Hematopoietic multipotent progenitor cell treated with erythropoietin and hydrocortisone succinate and interleukin-3 and kit ligand, for 6 days (in vitro differentiated cells): ENCODE measurements at regions not wholly inside any gene's neighbourhood (a gene's known extent, or its start where the extent isn't known, plus 50 kb on each side); places are given as distances from the start of the nearest gene placed in this dataset.

Source experiments
- DNase-seq: peaks from one replicate; pipeline ENCODE4 v3.0.0-alpha.2; 2015

- no peak for DNase-seq
These were observed 923.8 kb upstream of the EEF2KMT start for GRCh38 chr16:6021276-6021943.

DNA sequence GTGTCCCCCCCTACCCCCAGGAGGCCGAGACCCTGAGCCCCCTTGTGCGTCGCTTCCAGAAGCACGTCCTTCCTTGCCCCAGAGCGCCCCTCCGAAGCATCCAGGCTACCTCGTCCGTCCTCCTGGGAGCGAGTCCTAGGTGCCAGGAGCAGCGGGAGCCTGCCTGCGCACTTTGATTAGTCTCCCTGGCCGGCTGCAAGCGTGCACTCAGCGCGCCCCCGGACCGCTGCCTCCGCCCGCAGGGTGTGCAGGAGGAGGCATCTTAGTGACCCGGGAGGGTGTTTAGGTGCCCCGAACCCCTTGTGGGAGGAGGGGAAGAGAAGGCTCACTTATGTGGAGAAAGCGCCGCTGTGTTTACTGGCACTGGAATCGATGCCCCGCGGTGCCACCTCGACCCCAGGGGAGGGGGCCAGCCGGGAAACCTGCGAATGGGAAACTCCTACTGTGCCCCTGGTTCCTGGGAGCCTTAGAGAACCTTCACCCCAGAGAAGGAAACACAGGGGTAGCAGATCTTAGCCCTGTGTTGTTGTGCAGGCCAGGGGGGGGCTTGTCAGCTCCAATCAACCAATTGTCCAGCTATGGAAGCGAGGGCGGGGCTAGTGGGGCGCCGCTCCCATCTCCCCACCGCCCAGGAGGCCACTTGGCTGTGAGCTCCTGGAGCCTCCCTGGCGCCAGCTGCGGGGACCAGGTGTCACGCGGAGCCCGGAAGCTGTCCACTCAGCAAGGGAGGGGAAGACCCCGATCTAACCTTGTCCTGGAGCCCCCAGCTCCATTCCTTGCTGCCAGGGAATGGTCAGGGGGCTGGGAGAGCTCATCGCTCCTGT lies 922.8 kb upstream of the EEF2KMT start:
- no peak for DNase-seq

- DNase-seq: no peak
These were observed 921.9 kb upstream of the EEF2KMT start for GRCh38 chr16:6019490-6019991.

DNA sequence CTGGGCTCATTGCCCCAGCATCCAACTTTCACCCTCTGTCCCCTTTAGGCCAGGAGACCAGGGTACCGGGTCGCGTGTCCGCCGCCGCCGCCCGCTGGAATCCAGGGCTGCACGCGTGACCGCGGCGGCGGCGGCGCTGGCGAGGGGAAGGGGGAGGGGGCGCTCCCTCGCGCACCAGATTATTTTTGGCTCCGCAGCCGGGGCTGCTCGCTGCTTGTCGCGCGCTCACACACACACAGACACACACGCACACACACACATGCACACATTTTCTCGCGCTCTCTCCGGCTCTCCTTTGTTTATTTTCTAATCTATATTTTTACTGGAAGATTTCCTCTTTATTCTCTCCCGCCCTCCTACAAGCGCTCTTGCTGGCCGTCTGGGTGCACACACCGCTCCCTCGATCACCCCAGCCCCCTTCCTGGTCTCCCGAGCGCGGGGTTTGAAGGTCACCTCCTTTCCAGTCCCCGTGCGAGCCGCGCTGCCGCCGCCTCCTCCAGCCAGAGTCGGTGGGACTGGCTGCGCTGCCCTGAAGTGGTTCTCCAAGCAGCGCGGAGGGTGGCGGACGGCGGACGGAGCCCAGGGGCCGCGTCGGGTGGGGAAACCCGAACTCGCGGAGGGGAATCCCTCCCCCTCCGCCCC lies 921.4 kb upstream of the EEF2KMT start:
- no peak for DNase-seq

GRCh38 chr16:6016530-6017184 lies 919.1 kb upstream of the EEF2KMT start:
- DNase-seq: peak; percentile 68

DNA sequence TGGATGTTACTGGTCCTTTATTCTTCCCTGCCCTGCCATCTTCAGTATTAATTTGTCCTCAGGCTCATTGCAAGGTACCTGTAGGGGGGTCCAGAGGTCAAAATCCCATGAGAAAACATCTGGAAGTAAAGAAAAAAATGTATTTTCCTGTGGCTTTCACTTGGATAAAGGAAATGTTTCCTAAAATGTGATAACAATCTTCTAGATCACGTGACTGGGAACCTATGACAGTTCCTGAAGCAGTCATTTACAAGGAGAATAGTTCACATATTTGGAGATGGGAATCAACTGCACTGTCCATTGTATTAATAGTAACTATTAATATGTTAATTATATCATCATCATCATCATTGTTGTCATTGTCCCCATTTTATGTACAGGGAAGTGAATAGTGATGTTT lies 915.1 kb upstream of the EEF2KMT start:
- DNase-seq: no peak

DNA sequence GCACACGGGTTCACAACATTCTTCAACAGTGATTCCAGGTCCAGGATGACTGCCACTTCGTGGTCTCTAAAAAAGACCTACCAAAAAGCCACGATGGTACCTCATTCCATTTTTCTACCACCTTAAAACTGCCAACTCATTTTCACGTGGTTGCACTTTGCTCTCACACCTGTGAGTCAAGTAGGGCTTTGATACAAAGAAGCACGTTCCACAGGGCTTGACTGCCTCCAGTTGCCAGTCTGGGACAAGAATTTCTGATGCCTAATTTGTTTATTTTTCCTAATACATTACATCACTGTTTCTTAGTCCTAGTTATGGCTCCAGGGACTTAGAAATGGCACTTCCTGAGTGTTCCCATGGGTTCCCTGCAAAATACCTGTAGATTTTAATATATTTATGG lies 911.6 kb upstream of the EEF2KMT start:
- no peak for DNase-seq

DNA sequence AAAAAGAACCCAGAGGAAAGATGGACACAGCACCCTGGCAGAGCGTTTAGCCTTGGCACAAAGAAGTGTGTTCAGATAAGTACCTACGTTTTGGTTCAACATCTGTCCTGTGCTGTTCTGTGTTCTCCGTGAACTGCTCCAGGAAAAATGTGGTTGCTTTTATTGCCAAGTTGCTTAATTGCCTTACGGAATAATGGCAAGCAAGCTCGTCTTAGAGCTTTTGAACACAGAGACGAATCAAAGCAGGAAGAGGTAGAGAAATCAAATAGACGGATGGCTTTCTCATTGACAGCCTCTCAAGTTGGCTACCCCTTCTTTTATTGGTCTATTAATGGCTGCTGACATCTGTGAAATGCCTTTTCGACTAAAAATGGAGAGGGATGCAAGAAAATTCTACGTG lies 911.1 kb upstream of the EEF2KMT start:
- no peak for DNase-seq

DNA sequence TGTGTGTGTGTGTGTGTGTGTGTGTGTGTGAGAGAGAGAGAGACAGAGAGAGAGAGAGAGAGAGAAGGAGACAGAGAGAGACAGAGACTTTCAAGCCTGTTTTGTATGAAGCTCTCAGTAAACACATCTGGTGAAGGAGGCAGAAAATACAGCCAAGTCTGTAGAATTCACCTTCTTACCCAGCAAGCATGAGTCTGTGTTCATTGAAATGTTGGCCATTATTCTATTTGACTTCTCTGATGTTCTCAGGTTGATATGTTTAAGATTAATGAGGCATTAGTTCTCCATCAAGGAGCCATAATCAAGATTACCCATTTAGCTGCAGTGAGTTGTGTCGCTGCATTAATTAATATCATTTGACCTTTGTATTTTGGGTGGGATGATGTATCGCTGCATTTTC lies 895.8 kb upstream of the EEF2KMT start:
- DNase-seq: no peak

DNA sequence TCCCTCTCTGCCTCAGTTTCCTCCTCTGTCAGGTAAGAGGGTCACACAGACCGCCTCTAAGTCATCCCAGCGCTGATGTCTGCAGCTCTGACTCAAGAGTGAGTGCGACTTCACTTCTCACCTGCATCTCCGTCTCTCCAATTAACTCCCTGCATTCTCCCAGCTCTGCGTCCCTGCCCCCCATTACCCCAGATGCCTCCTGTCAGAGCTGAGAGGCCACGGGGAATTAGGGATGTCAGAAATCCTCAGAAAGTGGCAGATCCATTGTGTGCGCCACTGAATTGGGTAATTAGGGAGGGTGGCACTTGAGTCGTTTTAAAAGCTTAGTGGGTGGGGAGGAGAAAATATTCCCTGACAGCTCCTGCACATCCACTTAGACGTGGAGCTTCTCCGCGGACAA lies 885.4 kb upstream of the EEF2KMT start:
- no peak for DNase-seq

DNA sequence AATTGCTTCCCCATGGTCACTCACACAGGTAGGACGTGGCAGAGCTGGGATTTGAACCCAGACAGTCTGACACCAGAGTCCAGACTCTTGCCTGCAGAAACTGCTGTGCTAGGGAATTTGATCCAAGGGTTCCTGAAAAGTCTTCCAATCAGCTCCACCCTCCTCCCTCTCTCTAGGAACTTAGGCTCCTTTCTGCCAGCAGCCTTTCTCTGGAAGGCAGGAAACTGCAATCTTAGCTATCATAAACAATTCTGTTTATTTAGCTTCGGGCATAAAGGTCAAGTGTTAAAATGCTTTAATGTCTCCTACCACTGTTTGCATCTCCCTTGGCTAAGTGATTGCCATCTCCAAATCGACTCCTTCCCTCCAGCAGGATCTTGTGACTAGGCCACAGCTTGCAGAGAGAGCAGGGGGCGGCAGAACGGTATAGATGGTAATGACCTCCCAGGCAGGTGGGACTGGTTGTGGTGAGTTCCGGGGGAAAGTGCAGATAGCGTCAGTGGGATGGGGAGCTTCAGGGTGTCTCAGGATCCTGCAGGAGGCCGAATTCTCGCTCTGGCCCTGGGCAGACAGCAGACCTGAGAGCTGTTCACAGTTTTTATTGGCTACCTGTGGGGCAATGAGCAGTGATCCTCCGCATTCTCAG lies 882.4 kb upstream of the EEF2KMT start:
- no peak for DNase-seq

GRCh38 chr16:5977329-5977728 lies 879.7 kb upstream of the EEF2KMT start:
- no peak for DNase-seq

GRCh38 chr16:5972747-5973146 lies 875.2 kb upstream of the EEF2KMT start:
- DNase-seq: no peak

GRCh38 chr16:5971924-5972323 lies 874.3 kb upstream of the EEF2KMT start:
- no peak for DNase-seq

DNA sequence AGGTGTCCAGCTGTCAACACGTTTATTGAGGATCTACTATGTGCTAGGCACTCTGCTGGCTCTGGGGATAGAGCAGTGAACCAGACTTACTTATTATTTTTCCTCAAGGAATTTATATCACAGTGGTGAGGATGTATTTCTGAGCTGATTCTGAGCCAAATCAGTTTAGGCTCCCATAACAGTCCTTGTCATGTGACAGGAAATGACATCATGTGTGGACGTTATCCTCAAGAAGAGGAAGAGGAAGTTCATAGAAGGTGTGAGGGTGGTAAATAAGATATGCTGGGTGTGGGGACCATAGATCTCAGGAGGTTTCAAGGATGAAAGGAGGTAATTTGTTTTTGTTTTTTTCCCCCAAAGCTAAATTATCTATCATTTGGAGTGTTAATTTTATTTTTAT lies 873.5 kb upstream of the EEF2KMT start:
- no peak for DNase-seq

DNA sequence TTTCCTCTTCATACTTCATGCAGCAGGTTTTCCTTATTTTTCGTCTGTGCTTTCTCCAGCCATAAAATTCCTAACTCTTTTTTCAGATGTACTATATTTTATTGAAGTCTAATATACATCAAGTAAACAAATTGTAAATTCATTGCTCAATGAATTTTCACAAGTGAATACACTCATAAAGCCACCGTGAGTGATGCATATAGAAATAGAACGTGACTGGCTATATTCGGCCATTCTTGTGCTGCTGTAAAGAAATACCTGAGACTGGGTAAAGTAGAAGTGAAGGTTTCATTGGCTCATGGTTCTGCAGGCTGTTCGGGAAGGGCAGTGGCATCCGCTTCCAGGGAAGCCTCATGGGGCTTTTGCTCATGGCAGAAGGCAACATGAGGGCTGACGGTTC lies 868.4 kb upstream of the EEF2KMT start:
- no peak for DNase-seq

DNA sequence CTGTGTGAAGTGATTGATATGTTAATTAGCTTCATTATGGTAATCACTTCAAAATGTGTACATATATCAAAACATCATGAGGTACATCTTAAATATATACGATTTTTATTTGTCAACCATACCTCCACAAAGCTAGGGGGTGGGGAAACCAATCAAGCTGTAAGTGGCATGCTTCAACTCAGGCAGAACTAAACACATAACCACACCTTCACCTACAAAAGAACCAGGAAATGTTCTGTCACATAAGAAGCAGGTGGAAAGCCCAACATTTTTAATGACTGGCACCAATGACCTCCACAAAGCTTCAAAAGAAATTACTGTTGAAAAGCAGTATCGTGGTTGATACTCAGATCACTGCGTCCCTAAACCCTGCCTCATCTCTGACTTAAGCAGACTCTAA lies 867.7 kb upstream of the EEF2KMT start:
- no peak for DNase-seq

DNA sequence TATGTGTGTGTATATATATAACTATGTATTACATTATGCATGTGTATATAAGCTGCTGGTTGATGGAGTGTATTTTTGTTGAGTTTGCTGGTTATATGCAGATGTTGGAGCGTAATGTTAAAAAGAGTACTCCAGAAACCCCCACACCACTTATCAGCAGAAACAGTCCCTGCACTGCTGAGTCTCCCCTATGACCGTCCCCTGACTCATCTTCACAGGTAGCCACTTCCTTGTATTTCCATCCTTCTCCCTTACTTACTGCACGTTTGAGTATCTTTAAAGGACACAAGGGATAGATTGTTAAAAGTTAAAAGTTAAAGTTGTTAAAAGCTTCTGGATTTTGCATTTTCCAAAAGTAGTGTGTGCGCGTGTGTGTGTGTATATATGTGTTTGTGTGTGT lies 853.9 kb upstream of the EEF2KMT start:
- DNase-seq: no peak

GRCh38 chr16:5944971-5945370 lies 847.4 kb upstream of the EEF2KMT start:
- DNase-seq: no peak

GRCh38 chr16:5938607-5939006 lies 841.0 kb upstream of the EEF2KMT start:
- no peak for DNase-seq

DNA sequence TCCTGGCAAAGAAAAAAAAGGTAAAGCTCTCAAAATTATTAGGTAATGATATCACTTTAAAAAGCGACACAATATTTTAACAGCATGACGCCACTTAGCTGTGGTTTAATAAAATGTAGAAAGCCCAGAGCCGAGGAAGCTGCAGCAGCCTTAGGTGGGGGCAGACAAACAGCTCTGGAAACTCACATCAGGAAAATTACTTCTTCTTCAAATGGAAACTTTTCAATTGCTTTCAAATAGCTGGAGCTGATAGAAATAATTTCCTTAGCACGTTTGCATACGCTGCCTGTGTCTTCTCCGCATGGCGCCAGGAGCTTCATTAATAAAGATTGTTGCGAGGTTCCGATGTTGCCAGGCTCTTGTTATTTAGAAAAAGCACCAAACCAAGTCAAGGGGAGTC lies 835.3 kb upstream of the EEF2KMT start:
- DNase-seq: no peak

DNA sequence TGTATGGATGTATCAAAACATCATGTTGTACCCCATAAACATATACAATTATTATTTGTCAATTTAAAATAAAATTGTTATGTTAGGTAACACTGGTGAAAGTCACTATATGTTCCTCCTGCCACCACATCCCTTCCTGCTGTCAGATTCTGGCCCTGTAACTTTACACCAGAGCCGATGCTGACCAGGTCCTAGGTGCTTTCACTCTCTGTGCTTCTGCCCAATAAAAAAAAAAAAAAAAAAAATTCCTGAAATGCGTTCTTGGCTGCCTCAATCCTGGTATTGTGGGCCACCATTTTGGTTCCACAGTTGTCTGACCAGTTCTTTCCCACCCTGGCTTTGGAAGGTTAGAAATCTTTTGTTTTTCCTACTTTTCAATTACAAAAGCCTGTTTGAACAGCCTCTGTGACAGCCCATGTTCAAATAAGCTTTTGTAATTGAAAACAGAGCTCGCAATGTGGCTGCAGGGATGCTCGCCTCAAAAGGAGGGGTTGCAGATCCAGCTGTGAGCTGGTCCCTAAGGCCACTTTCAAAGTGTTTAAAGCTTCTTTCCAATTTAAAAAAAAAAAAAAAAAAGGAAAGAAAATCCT lies 831.0 kb upstream of the EEF2KMT start:
- DNase-seq: no peak

DNA sequence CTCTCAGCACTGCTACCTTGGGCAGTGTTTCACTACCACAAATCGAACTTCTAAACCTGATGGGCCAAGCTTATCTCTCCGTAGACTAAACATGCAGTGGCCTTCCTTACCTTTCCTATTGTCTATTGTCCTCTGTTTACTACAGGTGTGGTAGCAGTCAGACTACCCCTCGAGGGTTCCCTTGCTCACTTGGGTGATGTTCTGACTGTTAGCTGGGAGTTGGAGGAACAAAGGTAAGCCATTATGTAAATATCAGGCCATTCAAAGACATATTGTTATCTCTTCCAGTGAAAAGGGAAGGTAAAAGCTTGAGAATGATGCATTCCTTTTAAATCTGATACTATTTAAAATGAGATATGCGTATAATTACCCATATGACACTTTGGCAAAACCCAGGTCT lies 828.3 kb upstream of the EEF2KMT start:
- DNase-seq: no peak
